GM18498 (cell line): ENCODE measurements at regions not wholly inside any gene's neighbourhood (a gene's known extent, or its start where the extent isn't known, plus 50 kb on each side); places are given as distances from the start of the nearest gene placed in this dataset.
"Not testable (repeated sequence)": the region's sequence is repeated elsewhere in the genome, so short reads cannot be mapped to it uniquely, and the experiment has no call there.

Experiments used
- ATAC-seq: cut with Tn5 transposase; IDR thresholded peaks from one replicate; pipeline ENCODE4 v1.9.1; 2021; ENCODE audit warnings: mild to moderate bottlenecking, moderate library complexity; ENCODE audit not compliant: unreplicated experiment

DNA sequence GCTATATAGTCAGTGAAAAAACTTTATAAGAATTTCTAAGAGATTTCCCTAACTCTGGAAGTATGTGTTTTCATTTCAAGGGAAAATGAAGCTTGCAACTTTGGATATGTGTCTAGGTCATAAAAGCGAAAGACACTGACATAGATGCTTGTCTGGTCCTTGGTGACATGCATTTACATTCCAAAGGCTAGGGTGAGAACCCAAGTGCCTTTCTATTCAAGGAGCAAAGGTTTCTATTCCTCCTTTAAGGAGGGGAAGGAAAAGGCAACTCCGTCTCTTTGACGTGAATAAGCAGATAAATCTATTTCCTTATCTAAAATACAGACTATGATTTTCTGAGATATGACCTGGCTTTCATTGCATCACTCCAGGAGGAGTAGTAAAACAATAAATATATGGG lies 261.1 kb downstream of the CDH7 start:
- ATAC-seq: no peak

DNA sequence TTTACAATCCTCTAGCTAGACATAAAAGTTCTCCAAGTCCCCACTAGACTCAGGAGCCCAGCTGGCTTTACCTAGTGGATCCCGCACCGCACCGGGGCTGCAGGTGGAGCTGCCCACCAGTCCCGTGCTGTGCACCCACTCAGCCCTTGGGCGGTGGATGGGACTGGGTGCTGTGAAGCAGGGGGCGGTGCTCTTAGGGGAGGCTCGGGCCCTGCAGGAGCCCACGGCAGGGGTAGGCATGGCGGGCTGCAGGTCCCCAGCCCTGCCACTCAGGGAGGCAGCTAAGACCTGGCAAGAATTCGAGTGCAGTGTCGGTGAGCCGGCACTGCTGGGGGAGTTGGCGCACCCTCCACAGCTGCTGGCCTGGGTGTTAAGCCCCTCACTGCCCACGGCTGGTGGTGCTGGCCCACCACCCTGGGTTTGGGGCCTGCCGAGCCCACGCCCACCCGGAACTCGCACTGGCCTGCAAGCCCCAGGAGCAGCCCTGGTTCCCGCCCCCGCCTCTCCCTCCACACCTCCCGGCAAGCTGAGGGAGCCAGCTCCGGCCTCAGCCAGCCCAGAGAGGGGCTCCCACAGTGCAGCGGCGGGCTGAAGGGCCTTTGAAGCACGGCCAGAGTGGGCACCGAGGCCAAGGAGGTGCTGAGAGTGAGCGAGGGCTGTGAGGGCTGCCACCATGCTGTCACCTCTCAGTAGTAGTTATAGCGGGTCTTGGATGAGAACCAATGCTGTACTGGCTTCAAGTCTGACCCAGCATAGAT lies 255.2 kb downstream of the CDH7 start:
- ATAC-seq: no peak

DNA sequence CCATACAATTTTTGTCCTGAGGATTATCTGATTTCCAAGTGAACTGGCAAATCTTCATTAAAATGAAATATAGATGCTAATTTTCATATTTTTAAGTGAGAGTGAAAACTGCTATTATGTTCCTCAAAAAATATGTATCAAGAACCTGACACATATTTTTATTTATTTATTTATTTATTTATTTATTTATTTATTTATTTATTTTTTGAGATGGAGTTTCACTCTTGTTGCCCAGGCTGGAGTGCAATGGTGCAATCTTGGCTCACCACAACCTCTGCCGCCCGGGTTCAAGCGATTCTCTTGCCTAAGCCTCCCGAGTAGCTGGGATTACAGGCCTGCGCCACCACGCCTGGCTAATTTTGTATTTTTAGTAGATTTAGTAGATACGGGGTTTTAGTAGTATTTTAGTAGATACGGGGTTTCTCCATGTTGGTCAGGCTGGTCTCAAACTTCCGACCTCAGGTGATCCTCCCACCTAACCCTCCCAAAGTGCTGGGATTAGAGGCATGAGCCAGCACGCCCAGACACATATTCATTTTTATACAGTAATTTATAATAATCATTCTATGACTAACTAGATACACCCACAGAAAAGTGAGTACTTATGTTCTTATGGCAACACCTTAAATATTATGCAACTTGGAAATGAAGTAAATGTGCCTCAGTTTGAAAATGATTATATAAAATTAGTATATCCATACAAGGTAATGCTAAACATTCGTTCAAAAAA lies 248.3 kb downstream of the CDH7 start:
- ATAC-seq: not testable (repeated sequence)

DNA sequence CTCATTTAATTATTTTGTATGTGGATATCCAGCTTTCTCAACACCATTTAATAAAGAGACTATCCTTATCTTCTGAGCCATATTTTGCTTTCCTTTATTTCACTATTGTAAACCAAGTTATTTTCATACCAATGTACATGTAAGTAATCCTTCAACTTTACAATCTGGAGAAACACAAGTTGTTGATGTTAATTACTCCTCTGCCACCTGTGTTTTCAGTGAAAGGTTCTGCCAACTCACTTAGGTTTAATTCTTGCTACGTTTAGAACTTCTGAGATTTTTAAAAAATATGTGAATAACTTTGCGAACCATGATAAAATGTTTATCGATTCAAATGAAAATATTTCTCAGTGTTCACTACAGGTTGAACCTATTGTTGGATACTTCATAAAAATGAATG lies 244.4 kb downstream of the CDH7 start:
- no peak for ATAC-seq

DNA sequence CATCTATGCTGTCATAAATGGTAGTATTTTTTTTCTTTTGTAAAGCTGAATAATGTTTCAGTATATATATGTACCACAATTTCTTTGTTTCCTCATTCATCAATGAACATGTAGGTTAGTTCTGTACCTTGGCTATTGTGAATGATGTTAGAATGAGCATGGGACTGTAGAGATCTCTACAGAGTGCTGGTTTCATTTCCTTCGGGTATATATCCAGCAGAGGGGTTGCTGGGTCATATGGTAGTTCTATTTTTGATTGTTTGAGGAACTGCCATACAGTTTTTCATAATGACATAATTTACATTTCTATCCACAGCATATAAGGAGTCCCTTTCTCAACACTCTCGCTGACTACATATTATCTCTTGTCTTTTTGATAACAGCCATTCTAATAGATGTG lies 243.5 kb downstream of the CDH7 start:
- peak; percentile 46 for ATAC-seq

DNA sequence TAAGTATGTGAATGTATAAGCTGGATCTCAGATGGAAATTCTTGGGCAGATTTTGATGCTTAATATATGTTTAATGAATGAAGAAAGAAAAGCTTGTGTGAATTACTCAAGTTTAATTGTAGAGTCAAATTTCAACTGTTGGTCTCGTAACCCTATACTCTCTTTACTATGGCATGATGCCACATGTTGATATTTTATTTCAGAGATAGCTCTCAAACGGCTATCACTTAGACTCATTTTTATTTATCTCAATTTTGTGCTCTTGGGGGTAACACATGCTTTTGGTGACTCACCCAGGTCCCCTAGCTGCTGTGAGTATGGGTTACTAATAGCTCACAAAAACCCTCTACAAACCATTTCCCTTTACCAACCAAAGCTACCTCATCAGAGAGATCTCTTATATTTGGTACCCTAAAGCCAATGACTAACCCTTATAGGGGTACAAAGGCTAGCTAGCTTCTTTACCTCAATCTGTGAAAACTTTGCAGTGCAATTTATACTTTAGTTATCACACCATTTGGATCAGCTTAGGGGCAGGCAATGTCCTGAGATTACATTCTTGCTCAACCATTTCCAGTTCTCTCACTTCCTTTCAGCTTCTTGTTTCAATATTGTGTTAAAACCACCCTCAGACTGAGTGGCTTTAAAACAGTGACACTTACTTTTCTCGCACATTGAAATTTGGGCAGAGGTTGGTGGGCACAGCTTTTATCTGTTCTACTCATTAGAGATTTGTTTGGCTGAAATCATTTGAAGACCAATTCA lies 240.3 kb downstream of the CDH7 start:
- ATAC-seq: no peak

DNA sequence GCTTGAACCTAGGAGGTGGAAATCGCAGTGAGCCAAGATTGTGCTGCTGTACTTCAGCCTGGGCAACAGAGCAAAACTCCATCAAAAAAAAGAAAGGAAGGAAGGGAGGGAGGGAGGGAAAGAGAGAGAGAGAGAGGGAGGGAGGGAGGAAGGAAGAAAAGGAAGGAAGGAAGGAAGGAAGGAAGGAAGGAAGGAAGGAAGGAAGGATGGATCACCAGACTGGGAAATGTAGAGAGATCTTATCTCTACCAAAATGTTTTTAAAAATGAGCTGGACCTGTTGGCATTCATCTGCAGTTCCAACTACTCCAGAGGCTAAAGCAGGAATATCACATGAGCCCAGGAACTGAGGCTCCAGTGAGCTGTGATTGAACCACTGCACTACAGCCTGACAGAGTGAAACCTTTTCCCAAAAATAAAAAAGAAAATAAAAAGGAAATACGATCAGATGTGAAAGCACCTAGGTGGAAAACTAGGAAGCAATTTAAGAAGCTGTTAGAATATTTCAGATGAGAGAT lies 239.4 kb downstream of the CDH7 start:
- ATAC-seq: no peak

DNA sequence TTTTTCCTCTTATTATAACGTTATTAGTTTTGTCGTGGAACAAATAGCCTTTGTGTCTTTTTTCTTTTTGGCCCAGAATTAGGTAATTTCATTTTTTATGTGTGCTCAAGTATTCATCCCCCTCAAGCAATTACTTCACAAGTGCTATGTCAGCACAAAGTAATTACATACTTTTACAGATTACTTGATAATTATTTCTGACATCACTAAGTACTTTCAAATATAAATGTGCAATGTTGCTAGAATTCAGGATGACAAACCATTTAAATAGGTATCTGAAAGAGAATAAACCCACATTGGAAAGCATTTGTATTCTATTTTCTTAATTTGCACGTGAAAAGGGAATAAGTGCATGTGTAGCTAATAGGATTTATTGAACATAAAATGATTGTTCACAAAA lies 238.2 kb downstream of the CDH7 start:
- no peak for ATAC-seq

DNA sequence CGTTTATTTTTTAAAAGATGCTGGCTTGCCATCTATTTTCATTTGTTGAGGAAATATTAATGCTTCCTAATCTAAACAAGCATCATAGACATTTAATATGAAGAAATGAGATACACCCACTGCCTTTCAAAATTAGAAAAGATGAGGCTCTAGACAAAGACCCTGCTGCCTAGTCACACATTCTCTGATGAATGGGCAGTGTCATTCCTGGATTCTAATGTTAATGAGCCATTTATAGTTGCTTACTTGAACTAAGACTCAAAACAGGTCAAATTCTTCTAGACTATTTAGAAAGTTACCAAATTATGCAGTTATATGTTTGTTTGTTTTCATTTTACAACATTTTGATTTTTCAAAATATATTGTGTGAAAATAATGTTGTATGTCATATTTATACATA lies 237.6 kb downstream of the CDH7 start:
- no peak for ATAC-seq

DNA sequence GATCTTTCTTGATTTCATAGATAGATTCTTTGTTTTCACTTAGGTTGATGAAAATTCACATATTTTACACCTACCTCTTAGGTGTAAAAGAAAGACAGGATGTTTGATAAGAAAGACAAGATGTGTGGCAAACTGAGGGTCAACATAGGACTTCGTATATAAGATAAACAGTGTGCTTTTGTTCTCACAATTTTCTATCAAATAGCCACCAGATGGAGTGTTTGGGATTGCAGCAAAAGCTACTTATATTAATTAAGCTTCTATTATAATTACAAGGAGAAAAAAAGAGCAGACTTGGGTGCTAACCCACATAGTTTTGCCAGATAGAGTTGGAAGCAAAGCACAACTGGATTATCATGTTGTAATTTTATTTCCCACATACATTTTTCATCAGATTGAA lies 232.9 kb downstream of the CDH7 start:
- ATAC-seq: no peak

DNA sequence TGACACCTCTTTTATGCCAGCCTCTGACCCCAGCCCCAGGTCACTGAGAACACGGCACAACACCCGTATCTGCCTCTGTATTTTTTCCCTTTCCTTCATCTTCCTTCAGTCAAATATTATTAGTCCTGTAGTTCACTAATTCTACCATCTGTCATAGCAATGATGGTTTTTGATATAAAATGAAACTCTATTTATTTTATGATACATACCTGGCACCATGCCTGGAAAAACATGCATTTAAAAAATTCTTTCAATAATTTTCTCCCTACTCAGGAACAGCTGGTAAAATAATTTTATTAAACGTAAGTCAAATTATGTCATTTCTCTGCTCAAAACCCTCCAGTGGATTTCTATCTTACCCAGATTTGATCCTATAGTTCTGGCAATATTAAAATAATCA lies 224.7 kb downstream of the CDH7 start:
- no peak for ATAC-seq

DNA sequence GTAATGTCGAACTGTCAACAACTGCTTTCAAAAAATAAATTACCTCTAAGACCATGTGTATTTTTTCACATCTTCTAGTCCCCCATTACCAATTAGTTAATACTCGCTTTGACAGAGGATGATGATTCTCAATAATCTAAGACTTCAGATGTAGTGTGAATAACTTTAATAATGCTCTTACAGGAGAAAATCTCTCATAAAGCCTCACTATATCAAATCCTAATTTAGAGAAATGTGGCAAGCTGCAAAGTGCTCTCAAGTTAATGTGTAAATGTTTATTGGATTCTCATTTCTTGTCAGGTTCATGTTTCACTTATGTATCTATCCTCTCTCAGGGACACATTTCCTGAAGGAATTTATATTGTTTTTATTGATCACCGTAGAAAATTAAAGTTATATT lies 223.9 kb downstream of the CDH7 start:
- ATAC-seq: no peak

DNA sequence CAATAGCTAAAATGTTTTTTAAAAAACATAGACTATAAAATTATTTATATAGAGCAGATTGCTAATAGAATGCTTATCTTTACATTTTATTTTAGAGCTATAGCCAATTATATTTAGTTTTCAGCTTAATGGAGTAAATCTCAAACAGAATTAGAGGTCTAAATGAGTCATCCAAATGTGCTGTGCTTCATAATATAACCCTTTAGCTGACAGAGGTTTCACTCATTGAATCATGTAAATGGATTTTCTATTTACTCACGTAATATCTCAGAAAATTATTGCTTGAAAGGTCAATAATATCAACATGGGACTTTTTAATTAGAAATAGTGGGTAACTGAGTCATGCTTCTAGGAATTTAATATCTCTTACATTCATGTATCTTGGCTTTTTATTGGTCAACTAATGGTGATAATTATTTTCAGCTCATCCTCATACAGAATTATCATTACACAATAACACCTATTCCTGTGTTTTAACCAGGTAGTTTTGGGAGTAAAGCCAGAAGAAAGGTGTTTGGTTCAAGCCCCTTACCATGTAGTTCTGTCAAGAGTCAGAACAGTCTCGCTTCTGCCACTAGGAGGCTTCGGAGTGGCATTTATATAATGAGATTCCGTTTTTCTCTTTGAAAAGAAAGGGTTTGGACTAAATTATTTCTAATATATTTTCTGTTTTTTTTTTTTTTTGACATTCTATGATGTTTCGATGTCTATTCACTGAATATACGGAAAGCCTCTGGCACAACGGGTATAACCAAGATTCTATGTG lies 217.6 kb downstream of the CDH7 start:
- no peak for ATAC-seq

DNA sequence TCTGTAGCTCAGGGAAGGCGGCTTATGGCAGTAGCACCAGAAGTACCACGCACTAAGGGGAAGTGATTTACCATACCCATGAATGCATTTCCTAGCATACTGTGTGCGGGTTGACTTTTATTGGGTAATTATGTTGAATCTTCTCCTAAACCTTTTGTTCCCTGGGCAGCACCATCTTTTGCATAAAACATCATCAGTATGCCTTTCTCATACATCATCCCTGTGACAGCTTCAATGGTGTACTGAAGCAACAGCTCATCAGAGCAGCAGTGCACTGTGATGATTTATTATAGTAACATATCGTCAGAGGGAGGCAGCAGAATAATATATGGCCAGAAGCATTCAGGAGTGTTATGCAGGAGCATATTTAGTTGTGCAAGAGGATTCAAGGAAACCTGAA lies 204.9 kb downstream of the CDH7 start:
- no peak for ATAC-seq

DNA sequence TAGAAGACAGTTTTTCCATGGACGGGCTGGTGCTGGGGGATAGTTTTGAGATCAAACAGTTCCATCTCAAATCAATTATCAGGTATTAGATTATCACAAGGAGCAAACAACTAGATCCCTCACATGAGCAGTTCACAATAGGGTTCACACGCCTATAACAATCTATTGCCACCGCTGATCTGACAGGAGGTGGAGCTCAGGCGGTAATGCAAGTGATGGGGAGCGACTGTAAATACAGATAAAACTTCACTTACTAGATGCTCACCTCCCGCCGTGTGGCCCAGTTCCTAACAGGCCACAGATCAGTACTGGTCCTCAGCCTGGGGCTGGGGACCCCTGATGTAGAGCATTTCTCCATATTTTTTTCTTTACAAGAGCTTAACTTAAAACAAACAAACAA lies 203.6 kb downstream of the CDH7 start:
- ATAC-seq: no peak

DNA sequence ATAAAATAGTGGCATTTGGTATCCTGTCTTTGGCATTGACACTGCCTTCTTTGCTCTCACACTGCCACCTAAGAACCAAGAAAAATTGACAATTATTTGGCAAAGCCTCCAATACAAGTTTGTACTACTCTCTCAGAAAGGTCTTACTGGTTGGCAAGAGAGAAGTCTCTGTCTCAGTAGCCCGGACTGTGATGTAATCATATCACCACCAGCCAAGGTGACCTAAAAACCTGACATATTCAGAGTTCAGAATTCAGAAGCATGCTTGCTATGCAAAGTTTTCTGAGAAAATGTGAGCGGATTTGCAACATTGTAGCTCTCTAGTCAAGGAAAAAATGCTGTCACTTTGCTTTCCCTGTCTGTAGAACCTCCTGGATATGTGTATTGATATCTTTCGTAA lies 196.0 kb downstream of the CDH7 start:
- ATAC-seq: no peak

DNA sequence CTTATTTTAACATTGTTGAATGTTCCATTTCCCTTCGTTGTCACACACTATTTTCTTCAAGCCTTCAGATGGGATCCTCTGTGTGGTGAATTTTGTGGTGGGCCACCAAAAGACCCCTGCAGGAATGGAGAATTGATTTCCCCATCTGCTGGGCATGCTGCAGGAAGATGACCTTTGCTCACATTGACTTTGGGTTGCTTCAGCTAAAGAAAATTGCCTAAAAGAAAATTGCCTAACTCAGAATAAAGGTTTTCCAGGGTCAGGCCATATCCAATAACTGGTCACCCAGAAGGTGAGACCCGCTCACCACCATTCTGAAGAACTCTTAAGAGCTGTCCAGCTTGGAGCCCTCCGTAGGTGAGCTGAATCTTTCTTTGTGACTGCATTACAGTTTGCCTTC lies 192.5 kb downstream of the CDH7 start:
- no peak for ATAC-seq

DNA sequence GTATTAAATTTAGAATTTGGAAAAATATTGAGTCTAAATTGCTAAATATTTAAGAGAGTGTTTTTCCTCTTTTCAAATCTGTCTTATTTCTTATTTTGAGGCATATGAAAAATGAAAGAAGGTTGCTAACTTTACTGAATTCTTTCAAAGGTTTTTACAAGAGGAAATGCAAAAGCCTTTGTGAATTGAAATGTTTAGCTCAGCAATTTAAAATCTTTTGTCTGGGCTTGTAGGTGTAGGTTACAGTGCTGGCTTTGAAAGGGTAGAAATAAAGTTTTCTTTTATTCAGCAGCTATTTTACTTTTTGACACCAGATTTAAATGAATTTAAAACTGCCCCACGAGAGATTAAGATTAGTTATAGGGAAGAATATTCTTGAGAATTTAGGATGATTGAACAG lies 192.0 kb downstream of the CDH7 start:
- no peak for ATAC-seq

DNA sequence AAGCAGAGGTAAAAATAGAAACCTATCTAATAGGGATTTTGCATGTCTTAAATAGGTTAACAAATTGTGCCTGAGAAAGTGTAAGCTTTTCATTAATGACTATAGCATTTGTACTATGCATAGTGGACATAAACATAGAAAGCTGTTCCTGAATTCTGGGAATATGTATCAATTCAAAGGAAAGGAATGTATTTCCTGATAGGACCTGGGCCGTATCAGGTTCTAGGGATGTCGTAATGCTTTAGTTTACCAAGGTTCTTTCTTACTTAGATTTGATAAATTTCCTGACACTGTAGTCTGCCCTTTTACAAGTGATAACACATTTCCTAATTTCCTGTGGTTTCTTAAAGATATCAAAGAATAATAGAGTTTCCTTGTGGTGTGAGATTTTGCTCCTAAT lies 191.3 kb downstream of the CDH7 start:
- ATAC-seq: no peak

DNA sequence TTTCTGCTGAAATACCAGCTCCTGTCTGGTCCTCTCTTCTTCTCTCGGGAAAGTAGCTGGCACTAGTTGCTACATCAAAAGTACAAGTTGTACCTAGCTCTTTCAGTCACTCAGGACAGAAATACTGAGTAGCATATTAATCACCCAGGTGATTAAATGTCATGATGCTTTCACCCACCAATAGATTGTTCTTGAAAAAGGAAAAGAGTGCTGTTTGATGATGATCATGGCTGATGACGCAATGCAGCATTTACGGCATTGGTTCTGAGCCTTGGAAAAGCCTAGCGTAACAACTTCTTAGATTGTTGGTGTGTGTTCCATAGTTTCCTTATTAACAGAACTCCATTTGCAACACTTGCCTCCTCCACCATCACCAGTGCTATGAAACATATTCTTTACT lies 190.7 kb downstream of the CDH7 start:
- no peak for ATAC-seq
